Muscle of back (tissue), 3 donors: ENCODE measurements at regions not wholly inside any gene's neighbourhood (a gene's known extent, or its start where the extent isn't known, plus 50 kb on each side); places are given as distances from the start of the nearest gene placed in this dataset.
"Not testable (repeated sequence)": the region's sequence is repeated elsewhere in the genome, so short reads cannot be mapped to it uniquely, and the experiment has no call there.

Experiments
- DNase-seq, 3 donors: peaks; one replicate each; pipeline versions ENCODE4 v3.0.0 to v3.0.0-alpha.2; 2013

DNA sequence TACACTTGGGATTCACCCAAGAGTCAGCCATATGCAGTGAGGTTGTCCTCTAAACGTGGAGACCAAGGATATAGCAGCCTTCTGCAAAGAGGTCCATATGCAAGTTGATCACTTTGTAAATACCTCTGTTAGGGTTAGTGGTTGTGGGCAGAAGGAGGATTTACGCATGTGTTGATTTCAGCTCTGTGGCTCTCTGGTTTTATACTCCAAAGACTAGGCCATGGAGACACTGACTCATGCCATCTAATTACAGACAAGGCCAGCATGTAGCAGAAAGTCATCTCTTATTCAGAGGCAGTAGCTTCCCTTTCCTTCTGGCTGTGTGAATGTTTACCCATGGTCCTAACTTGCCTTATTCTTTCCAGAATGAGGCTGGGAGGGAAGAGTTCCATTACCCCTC, 140.9 kb upstream of the GOLGA6L4 start:
- DNase-seq, result not testable (repeated sequence)

DNA sequence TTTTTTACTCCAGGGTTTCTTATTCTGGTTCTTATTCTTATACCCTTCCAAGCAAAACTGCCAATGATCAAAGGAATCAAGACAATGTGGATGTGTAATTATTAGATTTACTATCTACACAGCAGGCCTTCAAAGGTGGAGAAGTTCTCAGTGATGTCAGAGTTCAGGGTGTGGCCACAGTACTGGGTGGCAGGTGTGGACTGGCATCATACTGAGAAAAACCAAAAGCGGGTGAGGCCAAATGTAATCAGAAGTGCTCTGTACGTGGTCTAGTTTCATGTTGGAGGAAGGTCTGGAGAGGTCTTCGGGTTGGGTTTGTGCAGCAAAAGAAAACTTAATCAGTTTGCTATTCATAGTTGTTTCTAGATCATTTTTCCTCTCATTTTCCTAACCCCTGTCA, 138.5 kb upstream of the GOLGA6L4 start:
- not testable (repeated sequence) for DNase-seq

DNA sequence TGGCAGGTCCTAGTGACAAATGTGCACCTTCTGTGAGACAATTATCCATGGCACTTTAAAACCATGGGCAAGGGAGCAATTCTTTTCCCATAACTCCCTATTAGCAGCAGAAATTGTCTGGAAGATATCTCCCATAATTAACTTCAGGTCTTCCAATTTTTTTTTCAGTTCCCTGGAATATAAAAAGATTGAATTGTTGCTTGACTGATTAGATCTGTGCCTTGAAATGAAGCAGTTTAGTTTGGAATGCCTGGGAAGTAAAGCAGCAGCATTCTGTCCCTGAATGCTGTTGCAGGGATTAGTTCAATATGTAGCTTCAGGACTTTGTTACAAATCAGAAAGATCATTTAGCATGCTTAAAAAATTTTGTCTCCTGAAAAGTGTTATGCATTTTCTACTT, 137.0 kb upstream of the GOLGA6L4 start:
- DNase-seq, result no peak

DNA sequence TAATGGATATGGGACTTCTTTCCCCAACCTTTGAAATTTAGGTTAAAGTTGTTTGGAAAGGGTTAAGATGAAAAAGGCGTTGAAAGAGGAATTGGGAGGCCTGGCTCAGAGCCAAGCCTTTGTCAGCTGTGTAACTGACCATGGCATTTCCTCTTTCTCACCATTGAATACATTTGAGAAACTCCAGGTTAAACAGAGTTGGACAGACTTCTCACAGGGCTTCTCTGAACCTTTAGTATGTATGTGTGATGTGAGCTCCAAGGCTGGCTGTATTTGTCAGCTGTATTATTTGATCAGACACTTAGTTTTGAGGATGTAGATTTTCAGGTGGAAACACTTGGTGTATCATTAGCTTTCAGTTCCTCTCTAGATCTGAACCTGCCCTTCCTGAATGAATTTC, 136.4 kb upstream of the GOLGA6L4 start:
- peak in 2 of 3 donors; percentile 23 to 52 for DNase-seq

DNA sequence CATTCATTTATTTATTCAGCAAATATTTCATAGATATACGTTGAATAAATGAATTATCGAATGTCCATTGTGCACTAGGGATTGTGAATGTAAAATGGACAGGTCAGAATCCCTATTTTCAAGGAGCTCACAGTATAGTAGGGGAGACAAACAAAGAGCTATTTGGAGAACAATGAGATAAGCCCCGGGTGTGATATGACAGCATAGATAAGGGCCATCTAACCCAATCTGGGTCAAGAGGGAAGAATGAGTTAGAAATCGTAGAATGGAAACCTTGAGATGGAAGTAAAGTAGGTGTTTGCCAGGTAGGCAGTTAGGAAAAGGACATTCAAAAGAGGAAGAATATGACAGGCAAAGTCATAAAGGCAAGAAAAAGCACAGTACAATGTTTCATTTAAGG, 132.2 kb upstream of the GOLGA6L4 start:
- no peak for DNase-seq

DNA sequence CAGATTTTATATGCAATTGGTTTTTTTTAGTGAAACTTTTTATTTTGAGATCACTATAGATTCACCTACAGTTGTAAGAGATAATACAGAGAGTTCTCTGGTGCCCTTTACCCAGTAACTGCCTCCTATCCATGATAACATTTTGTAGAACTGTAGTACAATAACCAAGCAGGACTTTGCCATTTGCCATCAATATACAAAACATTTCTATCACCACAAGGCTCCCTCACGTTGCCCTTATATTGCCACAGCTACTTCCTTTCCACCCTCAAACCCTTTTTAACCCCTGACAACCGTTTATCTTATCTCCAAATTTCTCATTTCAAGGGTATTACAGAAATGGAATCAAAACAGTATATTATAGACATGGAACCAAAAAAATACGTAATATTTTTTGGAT, 130.7 kb upstream of the GOLGA6L4 start:
- DNase-seq, result no peak

DNA sequence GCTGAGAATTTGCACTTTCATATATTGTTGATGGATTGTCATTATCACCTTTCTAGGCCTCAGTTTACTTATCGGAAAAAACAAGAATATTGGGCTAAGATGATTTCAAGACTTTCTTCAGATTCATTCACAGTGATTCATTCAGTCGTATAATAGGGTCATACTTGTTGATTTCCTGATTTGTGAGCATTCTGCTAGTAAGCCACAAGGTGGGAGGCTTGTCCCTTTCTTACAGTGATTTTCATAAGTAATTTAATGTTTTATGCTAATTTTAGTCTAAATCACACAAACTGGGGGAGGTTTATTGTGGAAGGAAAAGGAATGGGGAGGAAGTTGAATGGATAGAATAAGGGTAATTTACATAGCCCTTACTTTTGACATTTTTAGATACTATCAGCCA, 126.8 kb upstream of the GOLGA6L4 start:
- peak in 1 of 3 donors; percentile 17 for DNase-seq

DNA sequence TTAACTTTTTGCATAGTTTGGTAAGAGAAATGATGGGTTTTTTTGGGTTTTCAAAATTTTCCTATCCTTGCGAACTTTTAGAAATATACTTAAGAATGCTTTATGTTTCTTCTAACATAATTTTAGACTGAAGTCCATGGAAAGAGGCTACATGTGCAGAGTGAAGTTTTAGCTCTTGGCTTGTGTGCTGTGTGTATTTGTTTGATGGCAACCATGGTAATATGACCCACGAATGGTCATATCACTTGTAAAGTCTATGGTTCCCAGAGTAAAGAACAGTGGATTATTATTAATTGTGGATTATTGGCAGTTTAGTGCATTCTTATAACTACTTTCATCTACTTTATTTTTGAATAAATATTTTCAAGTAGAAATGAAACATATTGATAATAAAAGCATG, 124.0 kb upstream of the GOLGA6L4 start:
- no peak for DNase-seq

DNA sequence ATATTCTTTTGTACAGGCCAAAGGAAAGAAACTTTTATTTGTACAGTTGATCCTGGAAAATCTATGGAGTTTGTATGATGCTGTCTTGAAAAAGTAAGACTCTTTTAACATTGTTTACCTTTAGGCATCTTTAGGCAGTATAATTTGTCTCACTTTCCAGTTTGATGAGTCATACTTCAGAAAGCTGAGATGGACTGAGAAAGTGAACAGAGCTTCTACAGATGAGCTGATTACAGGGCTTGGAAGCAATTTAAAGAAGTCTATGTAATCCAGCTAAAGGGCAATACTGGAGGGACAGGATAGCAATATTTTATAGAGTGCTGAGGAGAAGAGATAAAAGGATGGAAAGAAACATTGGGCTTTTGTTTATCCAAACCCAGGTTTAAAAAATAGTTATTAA, 123.5 kb upstream of the GOLGA6L4 start:
- DNase-seq, result no peak

DNA sequence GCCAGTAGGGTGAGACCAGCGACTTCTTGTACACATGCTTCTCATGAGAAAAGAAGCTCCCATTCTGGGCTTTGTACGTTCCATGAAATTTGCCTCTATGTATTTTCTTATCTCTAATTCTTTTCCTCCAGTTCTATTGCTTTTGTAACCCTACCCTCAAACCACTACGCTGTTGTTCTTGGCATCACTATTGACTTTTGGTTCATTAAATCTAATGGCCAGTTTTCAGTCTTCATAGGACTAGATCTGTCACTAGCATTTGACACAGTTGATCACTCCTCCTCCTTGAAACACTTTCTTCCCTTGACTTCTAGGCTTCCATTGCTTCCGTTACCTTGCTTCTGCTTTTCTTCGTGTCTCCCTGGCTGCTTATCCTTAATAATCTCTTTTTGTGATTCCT, 121.7 kb upstream of the GOLGA6L4 start:
- no peak for DNase-seq

DNA sequence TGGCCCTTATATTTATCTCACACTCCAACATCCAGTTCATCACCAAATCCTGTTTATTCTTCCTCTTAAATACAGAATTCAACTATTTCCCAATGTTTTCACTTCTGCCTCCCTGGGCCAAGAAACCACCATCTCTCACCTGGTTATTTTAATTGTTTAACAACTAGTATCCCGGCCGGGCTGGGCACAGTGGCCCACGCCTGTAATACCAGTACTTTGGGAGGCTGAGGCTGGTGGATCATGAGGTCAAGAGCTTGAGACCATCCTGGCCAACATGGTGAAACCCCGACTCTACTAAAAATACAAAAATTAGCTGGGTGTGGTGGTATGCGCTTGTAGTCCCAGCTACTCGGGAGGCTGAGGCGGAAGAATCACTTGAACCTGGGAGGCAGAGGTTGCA, 120.9 kb upstream of the GOLGA6L4 start:
- not testable (repeated sequence) for DNase-seq

DNA sequence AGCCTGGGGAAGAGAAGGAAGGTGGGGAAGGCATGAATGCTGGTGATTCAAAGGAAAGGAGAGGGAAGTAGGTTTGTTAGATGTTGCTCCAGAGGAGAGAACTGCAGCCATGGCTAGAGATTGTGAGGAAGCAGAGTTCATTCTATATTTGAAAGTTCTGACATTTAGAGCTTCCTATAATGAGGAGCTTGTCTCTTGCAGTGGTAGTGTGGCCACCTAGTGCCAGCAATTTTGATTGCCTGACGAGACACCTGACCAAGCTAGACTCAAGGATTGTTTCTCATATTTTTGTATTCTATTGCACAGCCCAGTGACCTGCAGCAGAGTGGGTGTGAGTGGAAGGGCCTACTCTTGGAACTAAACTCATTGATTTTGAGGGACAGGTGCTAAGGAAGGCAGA, 116.2 kb upstream of the GOLGA6L4 start:
- DNase-seq, result not testable (repeated sequence)

DNA sequence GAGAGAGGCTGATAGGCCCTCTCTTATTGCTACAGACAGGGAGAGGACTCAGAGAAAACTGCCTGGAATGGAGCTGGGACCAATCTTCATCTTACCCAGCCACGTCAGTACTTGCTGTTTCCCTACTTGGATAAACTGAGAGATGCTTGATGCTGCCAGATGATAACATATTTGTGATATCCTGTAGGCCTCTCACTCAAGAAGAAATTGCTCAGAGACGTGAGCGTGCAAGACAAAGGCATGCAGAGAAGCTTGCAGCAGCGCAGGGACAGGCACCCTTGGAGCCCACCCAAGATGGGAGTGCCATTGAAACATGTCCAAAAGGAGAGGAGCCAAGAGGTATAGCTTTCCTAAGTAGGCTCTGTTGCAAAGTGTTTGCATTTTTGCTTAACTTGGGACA, 114.7 kb upstream of the GOLGA6L4 start:
- DNase-seq, result peak in 1 of 3 donors; percentile 13

DNA sequence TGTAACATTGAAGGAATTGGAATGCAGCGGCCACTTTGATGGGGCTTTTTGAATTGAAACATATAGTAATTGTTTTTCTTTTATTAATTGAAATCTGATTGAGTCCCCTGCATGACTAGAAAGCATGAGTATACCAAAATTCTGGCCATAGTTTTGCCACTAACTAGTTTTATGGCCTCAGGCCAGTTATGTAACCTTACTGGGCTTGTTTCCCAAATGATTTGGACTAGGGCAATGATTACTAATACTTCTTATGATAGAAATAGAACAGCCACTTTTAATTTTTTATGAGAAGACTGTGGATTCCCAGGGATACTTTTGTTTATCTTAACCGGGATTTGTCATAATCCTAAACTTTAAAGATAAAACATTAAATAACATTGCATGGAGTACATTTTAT, 106.9 kb upstream of the GOLGA6L4 start:
- DNase-seq, result not testable (repeated sequence)

DNA sequence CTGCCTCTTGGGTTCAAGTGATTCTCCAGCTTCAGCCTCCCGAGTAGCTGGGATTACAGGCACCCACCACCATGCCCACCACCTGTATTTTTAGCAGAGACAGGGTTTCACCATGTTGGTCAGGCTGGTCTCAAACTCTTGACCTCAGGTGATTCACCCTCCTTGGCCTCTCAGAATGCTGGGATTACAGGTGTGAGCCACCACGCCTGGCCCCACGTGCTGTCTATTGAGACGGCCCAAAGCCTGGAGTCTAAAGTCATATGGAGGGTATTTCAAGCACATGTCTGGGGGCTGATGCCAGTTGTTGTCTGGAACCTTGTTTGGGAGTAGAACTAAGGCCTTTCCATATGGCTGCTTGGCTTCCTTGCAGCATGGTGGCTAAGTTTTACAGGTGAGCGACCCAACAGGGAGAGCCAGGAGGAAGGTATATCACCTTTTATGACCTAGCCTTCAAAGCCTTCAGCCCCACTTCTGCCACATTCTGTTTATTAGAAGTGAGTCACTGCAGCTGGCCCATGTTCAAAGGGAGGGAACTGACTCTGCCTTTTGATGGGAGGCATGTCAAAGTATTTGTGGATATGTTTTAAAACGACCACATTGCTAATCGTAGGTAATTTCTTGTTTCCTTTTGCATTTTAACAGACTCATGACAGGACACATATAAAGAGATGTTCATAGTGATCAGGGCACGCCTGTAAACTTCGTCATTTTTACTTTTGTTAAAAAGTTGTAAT, 105.3 kb upstream of the GOLGA6L4 start:
- not testable (repeated sequence) for DNase-seq

DNA sequence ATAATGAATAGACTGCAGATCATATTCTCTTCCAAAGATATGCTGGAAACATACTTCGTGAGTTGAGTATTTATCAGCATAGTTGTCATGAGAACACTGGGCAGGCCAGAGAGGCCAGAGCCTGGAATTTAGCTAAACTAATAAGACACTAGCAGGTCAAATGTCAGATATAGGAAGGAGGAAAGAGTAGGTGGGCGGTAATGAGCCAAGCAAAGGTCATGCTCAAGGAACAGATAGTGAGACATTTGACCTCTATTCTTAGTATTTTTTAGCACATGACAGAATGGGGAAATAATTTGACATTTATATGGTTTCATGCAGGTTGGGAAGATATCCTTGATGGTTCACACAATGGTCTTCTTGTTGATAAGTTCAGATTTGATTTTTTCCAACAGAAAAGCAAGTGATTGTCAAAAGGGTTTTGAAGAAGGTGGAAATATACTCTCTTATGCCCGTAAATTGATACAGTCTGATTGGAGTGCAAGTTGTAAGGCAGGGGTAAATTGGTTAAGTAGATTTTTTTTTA, 99.6 kb upstream of the GOLGA6L4 start:
- DNase-seq, result not testable (repeated sequence)

DNA sequence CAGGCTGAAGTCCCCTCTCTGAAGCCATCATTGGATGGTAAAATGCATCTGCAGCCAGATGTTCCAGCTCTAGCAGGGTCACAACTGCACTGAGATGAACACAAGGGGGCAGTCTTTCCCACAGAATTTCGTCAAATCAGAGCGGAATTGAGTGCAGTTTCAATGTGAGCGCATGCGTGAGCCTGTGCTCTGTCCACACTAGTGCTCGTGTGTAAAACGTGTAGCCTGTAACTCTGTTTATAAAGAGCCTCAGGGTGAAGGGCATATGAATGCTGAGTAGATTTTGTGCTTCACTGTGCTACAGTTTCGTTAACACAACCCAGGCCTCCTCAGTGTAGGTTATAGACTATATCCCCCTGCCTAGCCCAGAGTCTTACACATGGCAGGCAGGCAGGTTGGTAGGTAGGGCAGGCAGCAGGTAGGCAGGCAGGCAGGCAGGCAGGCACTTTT, 92.7 kb upstream of the GOLGA6L4 start:
- peak; percentile 74 to 89 (median 83) for DNase-seq

DNA sequence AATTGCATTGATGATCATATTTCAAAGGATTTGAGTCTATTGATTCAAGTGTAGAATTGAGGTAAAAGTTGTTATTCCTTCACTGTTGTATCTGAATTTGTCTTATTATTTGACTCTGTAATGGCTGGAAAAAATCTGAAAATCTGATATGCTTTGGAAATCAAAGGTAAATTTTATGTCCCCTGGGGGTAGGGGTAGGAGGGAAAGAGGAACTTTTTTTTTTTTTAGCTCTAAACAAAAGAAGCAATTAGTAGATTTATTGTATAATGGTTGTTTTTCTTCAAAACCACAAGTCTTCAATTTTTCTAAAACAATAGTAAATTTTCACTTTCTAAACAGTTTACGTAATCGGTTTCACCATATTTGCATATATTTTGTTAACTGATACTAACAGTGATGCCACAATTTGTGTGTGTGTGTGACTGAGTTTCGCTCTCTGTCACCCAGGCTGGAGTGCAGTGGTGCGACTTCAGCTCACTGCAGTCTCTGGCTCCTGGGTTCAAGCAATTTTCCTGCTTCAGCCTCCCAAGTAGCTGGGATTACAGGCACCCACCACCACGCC, 91.7 kb upstream of the GOLGA6L4 start:
- no peak for DNase-seq

DNA sequence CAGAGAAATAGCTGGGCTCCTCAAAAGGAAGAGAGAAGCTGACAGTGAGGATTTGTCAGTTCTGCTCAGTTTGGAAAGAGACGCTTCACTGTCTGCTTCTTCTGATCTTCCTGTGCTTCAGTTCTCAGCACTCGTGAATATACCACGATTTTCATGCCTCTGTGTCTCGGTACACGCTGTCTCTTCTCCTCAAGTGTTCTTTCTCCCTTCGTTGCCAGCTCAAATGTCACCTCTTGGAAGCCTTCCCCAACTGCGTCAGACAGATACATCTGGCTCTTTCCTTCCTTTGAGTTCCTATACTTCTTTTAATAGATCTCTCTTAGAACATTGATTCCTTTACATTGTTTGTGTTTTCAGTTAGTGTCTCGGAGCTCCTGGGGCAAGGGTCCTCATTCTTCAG, 90.6 kb upstream of the GOLGA6L4 start:
- peak in 2 of 3 donors; percentile 11 to 14 for DNase-seq

DNA sequence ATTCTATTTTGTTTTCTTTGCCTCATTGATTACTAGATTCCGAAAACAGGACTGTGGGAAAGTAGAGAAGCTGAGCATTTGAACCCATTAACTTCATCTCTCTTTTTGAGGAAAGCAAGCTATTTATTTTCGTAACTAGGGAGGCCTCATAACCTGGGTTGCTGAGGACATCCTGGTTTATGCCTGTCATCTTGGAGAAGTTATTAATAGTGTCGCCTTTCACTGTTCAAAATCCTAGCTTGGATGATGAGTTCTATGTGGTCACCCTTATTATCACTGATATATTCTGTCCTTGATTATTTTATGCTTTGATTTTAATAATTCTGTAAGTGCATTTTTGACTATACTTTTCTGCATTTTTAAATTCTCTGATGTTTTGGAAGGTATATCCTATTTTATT, 89.3 kb upstream of the GOLGA6L4 start:
- not testable (repeated sequence) for DNase-seq

DNA sequence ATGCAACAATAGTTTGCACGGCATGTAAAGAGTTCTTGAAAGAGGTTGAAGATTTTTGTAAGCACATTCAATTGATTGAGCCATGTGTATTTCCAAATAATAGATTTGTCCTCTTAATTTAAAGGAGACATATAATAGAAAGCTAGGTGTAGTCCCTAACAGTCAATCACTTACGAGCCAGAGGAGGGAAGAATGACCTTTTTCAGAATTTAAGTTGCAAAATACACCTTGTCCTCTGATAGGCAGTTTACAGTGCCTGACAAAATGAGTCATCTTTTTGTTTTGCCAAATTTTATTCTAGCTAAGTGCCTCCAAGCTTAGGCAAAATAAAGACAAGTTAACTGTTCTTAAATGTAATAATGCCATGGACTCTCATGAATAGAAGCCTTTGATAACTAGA, 88.3 kb upstream of the GOLGA6L4 start:
- not testable (repeated sequence) for DNase-seq

DNA sequence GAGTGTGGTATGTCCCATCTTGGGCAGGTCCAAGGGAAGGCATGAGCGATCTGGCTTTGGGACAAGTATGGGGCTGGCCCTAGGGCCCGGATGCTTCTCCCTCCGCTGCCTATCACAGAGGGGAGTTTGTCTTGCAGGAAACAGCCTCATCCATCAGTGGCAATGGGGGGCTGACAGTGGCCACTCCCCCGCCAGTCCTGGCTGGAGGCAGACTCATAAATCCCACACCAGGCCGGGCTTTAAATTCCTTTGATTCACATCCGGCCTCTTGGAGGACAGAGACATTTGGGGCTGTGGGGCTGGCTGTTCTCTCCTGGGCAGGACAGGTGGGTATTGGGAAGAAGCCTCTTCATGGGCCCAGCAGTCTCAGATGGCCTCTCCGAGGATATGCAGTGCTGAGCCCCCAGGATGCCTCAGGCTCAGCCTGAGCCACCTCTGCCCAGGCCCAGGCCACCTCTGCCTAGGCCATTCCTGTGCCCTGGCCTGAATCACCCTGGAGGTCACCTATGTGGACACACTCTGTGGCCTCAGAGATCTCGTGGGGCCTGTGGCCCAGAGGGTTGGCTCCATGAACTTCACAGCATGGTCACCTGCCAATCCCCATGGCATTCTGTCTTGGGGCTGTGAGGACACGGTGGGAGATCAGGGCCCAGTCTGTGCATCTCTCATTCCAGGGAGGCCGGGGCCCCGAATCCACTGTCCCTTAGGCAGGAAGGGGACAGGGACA, 84.2 kb upstream of the GOLGA6L4 start:
- peak in 1 of 3 donors; percentile 14 for DNase-seq
